ENCODE measurements at regions not wholly inside any gene's neighbourhood (a gene's known extent, or its start where the extent isn't known, plus 50 kb on each side); places are given as distances from the start of the nearest gene placed in this dataset.

DNA sequence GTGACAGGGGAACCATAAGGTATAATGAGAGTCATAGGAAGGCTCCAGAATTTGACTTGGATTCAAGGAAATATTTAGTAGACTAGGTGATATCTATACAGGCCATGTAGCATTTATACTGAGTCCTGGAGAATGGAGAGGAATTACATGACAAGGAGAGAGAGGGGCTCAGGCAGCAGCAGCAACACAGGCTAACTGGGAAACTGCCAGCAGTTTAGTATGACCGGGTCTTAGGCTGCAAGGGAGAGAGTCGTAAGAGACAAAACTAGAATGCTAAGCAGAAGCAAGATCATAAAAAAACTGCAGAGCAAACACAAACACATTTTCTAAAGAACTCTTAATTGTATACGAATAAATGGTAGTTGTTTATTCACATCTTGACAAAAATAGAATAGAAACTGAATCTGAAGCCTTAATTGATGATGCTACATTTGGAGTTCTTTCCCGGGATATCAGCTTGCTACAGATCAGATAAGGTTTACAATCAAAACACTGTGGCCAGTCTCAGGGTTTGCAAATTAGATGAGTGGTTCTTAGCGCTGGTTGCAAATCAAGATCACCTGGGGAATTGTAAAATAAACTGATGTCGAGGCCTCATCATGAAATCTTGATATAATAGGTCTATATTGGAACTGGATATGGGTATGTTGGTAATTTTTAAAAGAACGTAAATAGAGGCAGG is 480.0 kb upstream of the C9orf72 start:
- Mint-ChIP-seq H3K9me3 (peaks cover under 1% of the 10 kb centered on the region), H3K4me1 (peaks cover 4% of the 10 kb centered on the region), H3K27ac (no peak overlapping the region), H3K4me3 (no peak overlapping the region), H3K36me3 (no peaks in the 10 kb centered on the region), H3K27me3 (ENCODE audit: insufficient read depth, low read depth) (peaks cover 2% of the 10 kb centered on the region)
- Histone ChIP-seq H3K27me3 (no peaks in the 10 kb centered on the region), H3K27ac (no peak overlapping the region), H3K4me2 (no peak overlapping the region), H3F3A (ENCODE audit: low read depth) (no peaks in the 10 kb centered on the region), H3K36me3 (peaks cover under 1% of the 10 kb centered on the region), H4K20me1 (ENCODE audit: low read depth) (no peaks in the 10 kb centered on the region), H3K9ac (no peak overlapping the region), H2AFZ (replicated peaks) (no peak overlapping the region), H3K4me1 (no peaks in the 10 kb centered on the region), H3K4me3 (no peak overlapping the region), H3K9me3 (ENCODE audit: low read depth) (no peaks in the 10 kb centered on the region), H3K79me2 (ENCODE audit: low read depth) (no peaks in the 10 kb centered on the region)
- TF ChIP-seq EZH2phosphoT487 (IDR thresholded peaks at IDR 0.05) (no peak), CTCF (IDR thresholded peaks at IDR 0.05) (no peak), EZH2 (IDR thresholded peaks at IDR 0.05) (no peak)
- DNase-seq (ENCODE audit: low spot score), result no peak

DNA sequence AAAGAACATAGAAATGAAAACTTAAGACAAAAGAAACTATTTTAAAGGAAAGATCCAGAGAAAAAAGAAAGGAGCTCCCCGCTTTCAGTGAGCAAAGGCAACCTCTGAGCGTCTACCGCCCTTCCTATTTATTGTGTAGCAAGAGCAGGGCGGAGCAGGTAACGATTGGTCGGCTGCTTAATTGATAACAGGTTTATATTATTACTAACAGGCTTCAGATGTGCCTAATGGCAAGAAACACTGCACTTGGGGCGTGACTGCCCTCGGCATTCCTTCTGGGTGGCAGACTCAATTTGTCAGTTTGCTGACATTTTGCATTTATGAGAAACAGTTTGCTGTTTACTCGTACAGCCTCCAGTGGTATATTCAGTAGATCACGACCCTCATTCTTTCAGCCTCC is 482.7 kb upstream of the C9orf72 start:
- H3K36me3 ChIP-seq, result peaks cover 6% of the 10 kb centered on the region
- no peaks in the 10 kb centered on the region for H3K9me3 ChIP-seq (ENCODE audit: low read depth)
- H3K27me3 ChIP-seq, result no peaks in the 10 kb centered on the region
- no peaks in the 10 kb centered on the region for H3F3A ChIP-seq (ENCODE audit: low read depth)
- H3K27ac ChIP-seq, result no peak overlapping the region
- H3K4me3 ChIP-seq, result no peak overlapping the region
- TF ChIP-seq CTCF (IDR thresholded peaks at IDR 0.05) (no peak), EZH2 (IDR thresholded peaks at IDR 0.05) (no peak), EZH2phosphoT487 (IDR thresholded peaks at IDR 0.05) (no peak)
- no peaks in the 10 kb centered on the region for H3K79me2 ChIP-seq (ENCODE audit: low read depth)
- Mint-ChIP-seq H3K4me3 (no peak overlapping the region), H3K36me3 (no peaks in the 10 kb centered on the region), H3K27ac (no peak overlapping the region), H3K4me1 (peaks cover 4% of the 10 kb centered on the region), H3K9me3 (peaks cover 9% of the 10 kb centered on the region), H3K27me3 (ENCODE audit: insufficient read depth, low read depth) (peaks cover 2% of the 10 kb centered on the region)
- no peak for DNase-seq (ENCODE audit: low spot score)
- H3K4me2 ChIP-seq, result no peak overlapping the region
- no peak overlapping the region for H2AFZ ChIP-seq (replicated peaks)
- no peak overlapping the region for H3K9ac ChIP-seq
- H4K20me1 ChIP-seq (ENCODE audit: low read depth), result no peaks in the 10 kb centered on the region
- H3K4me1 ChIP-seq, result no peaks in the 10 kb centered on the region

- no peak for DNase-seq (ENCODE audit: low spot score)
- peaks cover 2% of the 10 kb centered on the region for H3K27me3 Mint-ChIP-seq (ENCODE audit: insufficient read depth, low read depth)
These were observed 483.2 kb upstream of the C9orf72 start for GRCh38 chr9:28056466-28056865.

More at GRCh38 chr9:28056466-28056865, 483.2 kb upstream of the C9orf72 start:
- H3K4me2 ChIP-seq, result no peak overlapping the region
- Mint-ChIP-seq H3K9me3 (peaks cover 9% of the 10 kb centered on the region), H3K27ac (no peak overlapping the region), H3K36me3 (no peaks in the 10 kb centered on the region), H3K4me3 (no peak overlapping the region), H3K4me1 (peaks cover under 1% of the 10 kb centered on the region)
- TF ChIP-seq EZH2phosphoT487 (IDR thresholded peaks at IDR 0.05), result no peak
- TF ChIP-seq CTCF (IDR thresholded peaks at IDR 0.05), result no peak
- no peak for TF ChIP-seq EZH2 (IDR thresholded peaks at IDR 0.05)
- no peaks in the 10 kb centered on the region for H3K9me3 ChIP-seq (ENCODE audit: low read depth)
- no peaks in the 10 kb centered on the region for H3K79me2 ChIP-seq (ENCODE audit: low read depth)
- no peaks in the 10 kb centered on the region for H3K4me1 ChIP-seq
- no peaks in the 10 kb centered on the region for H3F3A ChIP-seq (ENCODE audit: low read depth)
- no peaks in the 10 kb centered on the region for H4K20me1 ChIP-seq (ENCODE audit: low read depth)
- H3K27me3 ChIP-seq, result no peaks in the 10 kb centered on the region
- H3K4me3 ChIP-seq, result no peak overlapping the region
- no peak overlapping the region for H3K27ac ChIP-seq
- H2AFZ ChIP-seq (replicated peaks), result no peak overlapping the region
- peaks cover 6% of the 10 kb centered on the region for H3K36me3 ChIP-seq
- H3K9ac ChIP-seq, result no peak overlapping the region

Measured in neural progenitor cell (in vitro differentiated cells).